Activated CD4-positive, alpha-beta T cell treated with anti-CD3 and anti-CD28 coated beads, Interleukin-2, Interleukin-4, amounts not matched to agents 100 ng/mL and 50 ng/mL, durations not matched to agents 16 hours and 8 hours (primary cell): ENCODE measurements at regions not wholly inside any gene's neighbourhood (a gene's known extent, or its start where the extent isn't known, plus 50 kb on each side); places are given as distances from the start of the nearest gene placed in this dataset.

Source experiments
- DNase-seq: peaks from one replicate; pipeline ENCODE4 v3.0.0-alpha.2; 2020; ENCODE audit warnings: low spot score

DNA sequence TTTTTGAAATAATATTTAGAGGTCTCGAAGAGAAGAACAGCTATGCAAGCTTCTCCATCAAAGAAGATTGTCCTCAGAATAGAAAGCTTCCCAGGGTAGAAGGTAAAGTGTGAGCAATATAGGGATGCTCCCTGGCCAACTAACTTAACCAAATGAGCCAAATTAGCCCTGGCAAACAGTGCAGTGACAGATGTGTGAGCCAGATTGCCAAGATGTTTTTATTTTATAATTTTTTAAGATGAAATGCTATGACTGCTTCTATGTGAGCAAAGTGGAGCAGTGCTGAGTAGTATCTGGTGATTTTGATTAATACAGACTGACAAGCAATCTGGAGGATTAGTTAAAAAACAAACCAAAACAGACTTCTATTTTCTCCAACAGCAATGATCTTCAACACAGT lies 202.1 kb downstream of the NOVA1 start:
- DNase-seq: no peak

GRCh38 chr14:26394150-26394810 lies 203.6 kb downstream of the NOVA1 start:
- no peak for DNase-seq

DNA sequence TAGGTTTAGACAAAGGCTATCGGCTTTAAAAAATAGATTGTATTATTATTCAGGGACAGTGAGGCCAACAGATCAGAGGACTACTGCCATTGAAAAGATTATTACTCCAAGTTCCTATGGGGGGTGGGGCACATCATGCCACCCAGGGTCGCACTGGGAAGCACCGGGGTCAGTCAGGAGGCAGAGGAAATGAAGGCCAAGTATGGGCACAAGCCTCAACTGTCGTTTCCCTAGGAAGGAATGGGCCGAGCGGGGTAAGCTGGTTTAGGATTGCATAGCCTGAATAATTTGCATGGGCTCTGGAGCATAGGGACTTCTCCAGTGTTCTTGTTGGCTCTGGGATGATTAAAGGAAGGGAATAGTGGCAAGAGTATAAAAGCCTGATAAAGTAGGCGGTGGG lies 205.3 kb downstream of the NOVA1 start:
- DNase-seq: no peak

DNA sequence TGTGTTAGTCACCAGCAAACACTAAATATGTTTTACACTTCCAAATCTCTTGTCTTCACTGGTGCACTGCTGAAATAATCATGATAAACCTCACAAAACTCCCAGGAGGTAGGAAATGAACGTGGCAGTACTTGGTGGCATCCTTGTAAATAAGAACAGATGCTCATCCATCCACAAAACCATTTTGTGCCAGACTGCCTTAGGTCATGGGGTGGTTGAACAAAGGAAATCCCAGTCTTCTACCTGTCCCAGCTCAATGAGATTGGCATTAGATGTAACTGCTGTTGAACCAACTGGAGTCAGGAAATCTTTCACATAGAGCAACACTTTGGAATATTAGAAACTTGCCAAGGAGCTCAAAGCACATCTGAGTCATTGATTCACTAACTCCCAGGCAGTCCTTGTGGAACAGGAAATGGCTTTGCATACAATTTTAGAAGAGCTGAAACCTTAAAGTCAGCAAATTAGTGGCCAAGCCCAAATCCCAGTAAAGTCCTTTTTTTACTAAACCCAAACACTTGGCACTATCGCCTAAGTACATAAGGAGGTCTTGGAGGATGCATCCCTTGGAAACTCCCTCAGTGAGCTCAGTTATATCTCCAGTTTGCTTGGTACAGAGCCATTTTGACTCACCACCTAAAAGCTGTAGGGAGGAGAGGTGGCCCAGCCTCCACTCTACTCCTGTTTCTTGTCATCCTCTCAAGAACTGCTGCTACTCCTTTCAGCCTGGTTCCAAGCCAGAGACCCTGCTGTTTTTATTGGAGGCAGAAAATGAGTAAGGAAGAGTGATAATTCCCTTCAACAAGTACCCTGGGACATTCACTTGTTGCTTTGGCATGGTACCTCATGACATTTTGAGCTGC lies 208.0 kb downstream of the NOVA1 start:
- no peak for DNase-seq

GRCh38 chr14:26385310-26385709 lies 212.5 kb downstream of the NOVA1 start:
- no peak for DNase-seq

- DNase-seq: no peak
These were observed 214.7 kb downstream of the NOVA1 start for GRCh38 chr14:26382901-26383685.

GRCh38 chr14:26381405-26381804 lies 216.4 kb downstream of the NOVA1 start:
- no peak for DNase-seq

- DNase-seq: no peak
These were observed 217.2 kb downstream of the NOVA1 start for GRCh38 chr14:26380637-26381036.

DNA sequence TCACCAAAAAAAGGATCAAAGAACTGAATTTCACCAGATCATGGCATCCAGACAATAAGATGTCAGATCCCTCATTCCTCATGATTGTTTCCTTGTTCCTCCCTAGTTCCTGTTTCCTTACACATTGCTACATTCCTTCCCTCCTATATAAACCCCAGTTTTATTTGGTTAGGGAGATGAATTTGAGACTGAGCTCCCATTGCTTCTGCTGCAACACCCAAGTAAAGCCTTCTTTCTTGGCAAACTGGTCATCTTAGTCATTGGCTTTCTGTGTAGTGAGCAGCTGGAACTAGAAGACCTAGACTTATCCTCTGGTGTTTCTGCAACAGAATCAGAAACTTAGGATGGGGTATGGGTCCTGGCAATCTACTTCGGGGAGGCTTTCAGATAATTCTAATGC lies 217.9 kb downstream of the NOVA1 start:
- no peak for DNase-seq

DNA sequence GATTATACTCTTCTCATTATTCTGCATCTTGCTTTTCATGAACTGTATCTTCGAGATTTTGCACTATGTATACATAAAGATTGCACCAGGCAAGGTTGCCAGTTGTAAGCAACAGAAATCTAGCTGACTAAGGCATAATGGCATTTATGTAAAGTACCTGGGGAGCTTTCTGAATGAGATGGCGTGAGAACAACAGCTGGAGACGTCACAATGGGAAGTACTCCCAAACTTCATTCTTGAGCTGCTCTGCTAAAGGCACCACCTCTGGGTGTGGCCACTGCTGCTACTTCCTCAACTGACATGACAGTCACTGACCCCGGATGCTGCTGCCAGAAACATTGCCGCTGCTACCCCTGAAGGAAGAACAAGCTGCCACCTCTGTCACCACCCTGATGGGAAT lies 220.7 kb downstream of the NOVA1 start:
- no peak for DNase-seq

DNA sequence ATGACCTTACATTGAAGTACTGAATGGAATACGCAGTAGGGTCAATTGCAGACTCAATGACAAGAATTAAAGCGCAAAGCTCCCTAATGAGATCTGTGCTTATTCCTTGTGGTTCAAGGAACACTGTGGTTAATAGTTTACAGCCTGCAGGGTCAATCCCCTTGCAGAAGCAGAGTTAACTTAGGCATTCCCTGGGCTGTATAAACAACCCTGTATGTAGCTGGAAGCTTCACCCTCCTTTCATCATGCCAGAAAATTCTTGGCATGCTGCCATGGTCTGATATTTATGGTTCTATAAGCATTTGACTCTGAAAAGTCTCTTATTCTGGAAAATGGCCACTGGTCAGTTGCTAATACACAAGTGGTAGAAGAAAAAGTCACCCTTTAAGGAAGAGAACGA lies 227.7 kb downstream of the NOVA1 start:
- no peak for DNase-seq

DNA sequence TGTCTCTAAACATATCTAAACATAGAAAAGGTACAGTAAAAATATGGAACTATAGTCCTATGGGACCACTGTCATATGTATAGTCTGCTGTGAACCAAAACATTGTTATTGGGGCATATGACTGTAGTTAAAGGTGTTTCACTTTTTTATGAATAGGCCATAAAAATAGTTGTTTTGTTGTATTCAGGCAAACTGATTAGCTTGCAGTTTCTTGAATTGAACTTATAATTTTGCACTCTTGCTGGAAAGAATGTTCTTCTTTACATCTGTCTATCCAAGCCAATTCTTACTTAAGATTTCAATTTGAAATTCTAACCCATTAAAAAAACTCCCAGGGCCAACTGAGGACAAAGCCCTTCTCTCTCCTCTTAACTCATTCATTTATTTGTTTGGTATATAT lies 234.1 kb downstream of the NOVA1 start:
- no peak for DNase-seq

DNA sequence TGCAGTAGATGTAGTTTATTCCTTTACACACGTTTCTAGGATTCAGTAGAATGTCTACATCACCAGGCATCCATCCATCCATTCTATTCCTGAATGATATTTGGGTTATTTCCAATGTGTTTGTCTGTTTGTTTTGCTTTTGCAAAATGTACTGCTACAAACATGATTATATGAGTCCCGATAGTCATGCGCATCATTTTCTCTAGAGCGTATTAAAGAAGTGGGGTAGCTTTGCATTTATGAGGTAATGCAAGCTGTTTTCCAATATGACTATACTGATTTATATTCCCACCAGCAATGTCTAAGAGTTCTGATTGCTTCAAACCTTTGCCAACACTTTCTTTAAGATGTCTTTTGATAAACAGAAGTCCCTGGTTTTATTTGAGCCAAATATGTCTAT lies 253.2 kb downstream of the NOVA1 start:
- DNase-seq: no peak

GRCh38 chr14:26339381-26339780 lies 258.5 kb downstream of the NOVA1 start:
- DNase-seq: no peak

DNA sequence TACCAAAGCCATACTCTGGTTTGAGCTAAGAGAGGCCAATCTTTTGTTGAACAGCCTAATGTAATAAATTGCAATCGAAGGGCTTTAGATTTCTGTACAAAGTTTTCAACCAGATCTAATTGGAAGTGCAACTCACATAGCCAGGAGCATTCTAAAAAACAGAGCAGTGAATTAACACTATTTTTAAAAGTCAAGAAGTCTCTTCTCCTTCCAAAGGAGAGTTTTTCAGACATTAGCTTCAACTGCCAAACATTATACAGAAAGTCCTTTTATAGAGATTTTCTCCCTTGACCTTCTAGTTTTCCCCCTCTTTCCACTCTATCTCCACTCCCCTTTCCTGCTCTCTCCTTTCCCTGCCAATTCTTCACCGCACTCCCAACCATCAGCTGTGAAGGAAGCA lies 259.6 kb downstream of the NOVA1 start:
- no peak for DNase-seq

DNA sequence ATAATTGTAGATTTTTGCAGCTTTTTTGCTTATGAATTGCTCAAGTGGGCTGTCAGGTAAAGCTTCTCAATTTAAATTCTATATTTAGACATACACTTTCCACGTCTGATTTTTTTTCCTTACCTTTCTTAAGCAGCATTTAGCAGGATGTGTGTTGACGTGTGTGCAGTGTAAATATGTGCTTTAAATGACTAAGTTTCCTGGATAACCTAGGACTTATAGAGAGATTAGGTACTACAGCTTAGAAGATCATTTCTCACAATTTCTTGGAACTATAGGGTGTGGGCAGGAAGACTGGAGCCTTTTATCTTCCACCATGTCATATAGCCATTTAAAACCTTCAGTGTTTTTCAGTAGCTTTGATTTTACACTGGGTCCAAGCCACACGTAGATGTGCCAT lies 263.5 kb downstream of the NOVA1 start:
- no peak for DNase-seq

- no peak for DNase-seq
These were observed 264.9 kb downstream of the NOVA1 start for GRCh38 chr14:26332966-26333365.

GRCh38 chr14:26330982-26331381 lies 266.9 kb downstream of the NOVA1 start:
- DNase-seq: no peak

- no peak for DNase-seq
These were observed 269.0 kb downstream of the NOVA1 start for GRCh38 chr14:26328791-26329190.

DNA sequence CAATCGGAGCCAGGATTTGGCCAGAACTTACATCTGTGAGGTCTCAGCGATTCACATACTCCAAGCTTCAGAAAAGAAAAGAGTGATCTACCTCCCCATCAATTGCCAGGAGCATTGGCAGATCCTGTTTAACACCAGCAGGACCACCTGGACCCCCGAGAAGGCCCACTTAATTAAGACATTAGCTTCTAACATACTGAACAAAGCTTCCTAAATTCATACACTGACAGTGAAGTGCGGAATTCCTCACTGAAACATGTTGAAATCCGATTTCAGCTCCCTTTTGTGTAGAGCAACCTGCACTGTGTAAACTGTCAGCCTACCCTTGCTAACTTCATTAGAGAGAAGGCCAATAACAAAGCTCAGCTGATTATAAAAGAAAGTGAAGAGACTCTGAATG lies 274.0 kb downstream of the NOVA1 start:
- DNase-seq: no peak

DNA sequence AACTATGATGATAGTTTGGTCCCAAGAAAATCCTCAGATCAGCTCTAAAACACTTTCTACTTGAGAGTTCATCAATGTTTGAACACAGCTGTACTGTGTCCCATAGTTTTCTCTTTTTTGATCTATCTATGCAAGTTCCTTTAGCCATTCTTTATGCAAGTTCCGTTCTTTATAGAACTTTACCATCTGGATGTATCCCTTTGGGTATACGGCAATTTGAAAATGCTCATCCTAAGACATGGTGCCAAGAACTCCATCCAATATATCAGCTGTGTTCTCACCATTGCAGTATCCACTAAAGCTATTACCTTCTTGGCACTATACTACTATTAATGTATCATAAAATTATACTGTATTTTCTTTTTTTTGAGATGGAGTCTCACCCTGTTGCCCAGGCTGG lies 276.9 kb downstream of the NOVA1 start:
- DNase-seq: no peak

- no peak for DNase-seq
These were observed 278.5 kb downstream of the NOVA1 start for GRCh38 chr14:26319139-26319864.
